ENCODE measurements at regions not wholly inside any gene's neighbourhood (a gene's known extent, or its start where the extent isn't known, plus 50 kb on each side); places are given as distances from the start of the nearest gene placed in this dataset.
"Not testable (repeated sequence)": the region's sequence is repeated elsewhere in the genome, so short reads cannot be mapped to it uniquely, and the experiment has no call there.

DNA sequence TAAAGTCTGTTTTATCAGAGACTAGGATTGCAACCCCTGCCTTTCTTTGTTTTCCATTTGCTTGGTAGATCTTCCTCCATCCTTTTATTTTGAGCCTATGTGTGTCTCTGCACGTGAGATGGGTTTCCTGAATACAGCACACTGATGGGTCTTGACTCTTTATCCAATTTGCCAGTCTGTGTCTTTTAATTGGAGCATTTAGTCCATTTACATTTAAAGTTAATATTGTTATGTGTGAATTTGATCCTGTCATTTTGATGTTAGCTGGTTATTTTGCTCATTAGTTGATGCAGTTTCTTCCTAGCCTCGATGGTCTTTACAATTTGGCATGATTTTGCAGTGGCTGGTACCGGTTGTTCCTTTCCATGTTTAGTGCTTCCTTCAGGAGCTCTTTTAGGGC, 141.7 kb downstream of the EHF start:
- H3K4me3 ChIP-seq, H3K27ac ChIP-seq: not testable (repeated sequence)

DNA sequence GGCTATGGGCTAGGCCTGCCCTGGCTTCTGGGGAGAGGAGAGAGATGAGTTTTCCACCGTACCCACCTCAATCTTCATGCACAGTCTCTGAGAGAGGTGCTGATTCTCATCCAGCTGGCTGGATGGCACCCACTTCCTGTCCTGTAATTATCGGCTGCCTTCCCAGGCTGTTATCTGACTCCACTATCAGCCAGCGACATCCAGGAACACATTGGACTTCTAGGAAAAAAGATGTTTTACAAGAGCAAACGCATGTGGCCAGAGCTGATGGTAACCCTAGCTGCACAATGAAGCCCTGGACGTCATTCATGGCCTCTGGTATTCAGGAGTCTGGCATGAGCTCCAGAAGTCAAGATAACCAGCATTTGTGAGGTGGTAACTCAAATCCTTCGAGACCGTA, 137.4 kb downstream of the EHF start:
- Histone ChIP-seq H3K27ac (no peak overlapping the region), H3K4me3 (no peak overlapping the region)

DNA sequence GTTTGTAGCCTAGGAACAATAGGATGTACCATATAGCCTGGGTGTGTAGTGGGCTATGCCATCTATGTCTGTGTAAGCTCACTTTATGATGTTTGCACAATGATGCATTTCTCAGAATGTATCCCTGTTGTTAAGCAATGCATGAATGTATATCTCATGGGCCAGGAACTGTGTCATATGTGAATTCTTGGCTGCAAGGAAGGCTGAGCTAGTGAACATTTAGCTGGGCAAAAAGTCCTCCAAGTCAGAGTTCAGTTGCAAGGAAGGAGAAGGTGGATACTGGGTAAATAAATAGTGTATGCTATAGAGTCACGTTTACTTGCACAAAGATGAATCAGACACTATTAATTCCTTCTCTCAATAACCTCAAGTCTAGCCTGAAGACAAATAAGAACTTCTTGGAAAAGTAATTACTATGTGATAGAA, 136.1 kb downstream of the EHF start:
- no peak overlapping the region for H3K27ac ChIP-seq
- H3K4me3 ChIP-seq = no peak overlapping the region

DNA sequence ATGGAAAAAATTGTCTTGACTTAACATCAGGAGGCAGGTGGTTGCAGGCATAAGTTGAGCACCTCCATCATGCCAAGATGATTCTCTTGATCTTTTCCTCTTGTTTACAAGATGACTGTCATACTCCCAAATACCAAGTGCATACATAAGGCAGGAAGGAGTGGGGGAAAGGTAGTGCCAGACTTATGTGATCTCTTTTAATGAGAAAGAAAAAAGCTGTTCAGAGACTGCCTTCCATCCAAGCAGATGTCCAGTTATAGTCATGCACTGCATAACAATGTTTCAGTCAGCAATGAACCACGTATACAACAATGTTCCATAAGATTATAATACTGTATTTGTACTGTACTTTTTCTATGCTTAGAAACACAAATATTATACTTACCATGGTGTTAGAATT, 135.7 kb downstream of the EHF start:
- no peak overlapping the region for H3K4me3 ChIP-seq

DNA sequence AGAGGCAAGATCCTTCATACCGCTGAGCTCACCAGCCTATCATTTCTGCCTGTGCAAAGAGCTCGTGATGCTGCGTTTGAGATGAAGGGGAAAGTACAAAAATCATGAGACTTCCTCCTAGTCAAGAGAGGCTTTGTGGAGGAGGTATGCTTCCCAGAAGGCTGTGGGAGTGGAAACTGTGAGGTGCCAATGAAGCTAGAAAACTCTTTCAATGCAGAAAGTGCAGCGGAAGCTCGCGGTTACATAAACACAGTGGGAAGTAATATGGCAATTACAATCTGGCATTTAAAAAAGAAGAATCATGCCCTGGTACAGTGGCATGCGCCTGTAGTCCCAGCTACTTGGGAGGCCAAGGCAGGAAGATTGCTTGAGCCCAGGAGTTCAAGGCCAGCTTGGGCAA, 134.8 kb downstream of the EHF start:
- H3K27ac ChIP-seq = peak overlapping the region in 1 of 21 experiments; percentile 67
- no peak overlapping the region for H3K4me3 ChIP-seq

More for the DNA sequence above, 135.7 kb downstream of the EHF start:
- no peak overlapping the region for H3K27ac ChIP-seq

DNA sequence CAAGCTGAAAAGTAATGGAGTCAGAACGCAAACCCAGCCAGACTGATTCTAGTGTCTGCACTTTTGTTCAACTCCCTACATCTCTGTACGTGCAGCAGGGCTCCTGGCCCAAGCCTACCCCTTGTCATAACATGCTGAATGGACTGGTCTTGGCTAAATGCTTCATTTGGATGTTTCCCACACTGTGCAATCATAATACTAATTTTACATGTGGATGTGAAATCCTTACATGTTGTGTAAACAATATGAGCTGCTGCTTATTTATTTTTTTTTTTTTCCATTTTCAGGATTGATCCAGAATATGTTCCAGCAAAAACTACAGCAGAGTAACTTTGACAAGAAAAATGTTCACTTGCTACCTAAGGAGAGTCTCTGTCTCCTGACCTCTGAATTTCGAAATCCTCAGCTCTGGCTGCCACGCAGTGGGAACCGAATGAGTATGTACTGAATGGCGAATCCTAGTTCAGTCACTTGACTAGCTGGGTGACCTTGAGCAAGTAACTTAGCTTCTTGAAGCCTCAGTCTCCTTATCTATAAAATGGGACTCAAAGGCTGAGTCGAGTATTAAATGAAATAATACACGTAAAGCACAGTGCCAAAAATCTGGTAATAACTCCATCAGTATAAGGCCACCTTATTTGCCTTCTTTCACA, 133.4 kb downstream of the EHF start:
- Histone ChIP-seq H3K4me3 (no peak overlapping the region), H3K27ac (peak overlapping the region in 2 of 21 experiments; percentile 3 to 4)

DNA sequence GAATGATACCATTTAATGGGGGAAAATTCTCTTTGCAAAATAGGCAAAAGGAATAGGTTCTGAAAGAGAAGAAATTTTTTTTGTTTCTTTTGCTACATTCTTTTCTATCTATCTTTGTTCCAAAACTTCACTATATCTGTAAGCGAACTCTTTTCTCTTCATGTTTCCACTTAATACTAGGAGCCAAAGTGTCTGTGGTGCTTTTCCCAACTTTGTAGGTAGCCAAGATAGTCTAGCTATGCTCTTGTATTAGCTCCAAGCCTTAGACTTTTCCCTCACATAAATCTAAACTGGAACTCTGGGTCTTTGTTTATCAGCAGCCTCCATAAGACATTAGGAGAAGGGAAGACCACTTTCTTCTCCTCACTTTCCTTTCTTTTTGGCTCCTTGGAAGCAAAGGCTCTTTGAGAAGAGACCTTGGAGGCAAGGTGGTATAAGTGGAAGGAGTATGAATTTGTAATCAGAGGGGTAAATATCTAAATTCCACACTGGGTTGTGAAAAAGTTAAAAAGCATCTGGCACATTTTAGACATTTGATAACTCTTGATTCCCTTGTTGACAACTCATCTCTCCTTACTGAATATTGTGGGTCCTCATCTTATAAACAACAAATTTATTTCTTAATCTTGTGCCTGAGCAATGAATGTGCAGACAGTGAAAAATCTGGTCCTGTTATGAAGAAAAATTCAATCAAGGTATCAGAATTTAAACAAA, 130.0 kb downstream of the EHF start:
- Histone ChIP-seq H3K27ac (peak overlapping the region in 11 of 21 experiments; percentile 1 to 73 (median 42)), H3K4me3 (no peak overlapping the region)

DNA sequence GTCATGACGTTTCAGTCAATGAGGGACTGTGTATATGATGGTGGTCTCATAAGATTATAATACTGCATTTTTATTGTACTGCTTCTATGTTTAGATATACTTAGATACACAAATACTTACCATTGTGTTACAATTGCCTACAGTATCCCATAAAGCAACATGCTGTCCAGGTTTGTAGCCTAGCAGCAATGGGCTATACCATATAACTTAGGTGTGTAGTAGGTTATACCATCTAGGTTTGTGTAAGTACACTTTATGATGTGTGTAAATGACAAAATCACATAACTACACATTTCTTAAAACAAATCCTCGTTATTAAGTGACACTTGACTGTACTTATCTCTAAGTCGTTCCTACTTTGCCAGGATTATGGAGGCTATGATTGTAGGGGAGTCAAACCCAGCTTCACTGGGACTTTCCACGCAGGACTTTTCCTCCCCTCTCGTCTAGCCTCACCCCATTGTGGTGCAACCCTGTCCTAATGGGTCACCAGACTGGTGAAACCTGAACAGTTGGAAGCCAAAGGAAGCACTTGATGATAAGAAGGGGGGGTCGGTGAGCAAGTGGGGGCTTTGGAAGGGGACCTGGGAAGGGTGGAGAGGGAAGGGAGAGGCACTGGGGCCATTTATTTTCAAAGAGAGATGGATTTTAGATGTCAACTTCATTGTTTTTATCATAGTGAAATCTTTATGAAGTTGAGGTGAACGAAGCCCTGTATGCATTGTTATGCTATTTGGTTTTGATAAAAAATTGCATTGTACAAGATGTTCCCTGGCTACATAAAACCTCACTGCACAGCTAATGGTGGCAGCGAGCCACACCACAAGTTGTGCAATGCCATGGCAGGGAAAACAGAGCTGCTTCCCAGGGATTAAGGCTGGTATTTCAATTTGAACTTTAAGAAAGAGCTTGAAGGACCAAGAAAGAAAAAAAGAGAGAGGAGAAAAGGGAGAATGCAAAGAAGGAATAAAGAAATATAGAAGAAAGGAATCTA, 129.1 kb downstream of the EHF start:
- Histone ChIP-seq H3K4me3 (no peak overlapping the region), H3K27ac (peak overlapping the region in 11 of 21 experiments; percentile 1 to 73 (median 42))

DNA sequence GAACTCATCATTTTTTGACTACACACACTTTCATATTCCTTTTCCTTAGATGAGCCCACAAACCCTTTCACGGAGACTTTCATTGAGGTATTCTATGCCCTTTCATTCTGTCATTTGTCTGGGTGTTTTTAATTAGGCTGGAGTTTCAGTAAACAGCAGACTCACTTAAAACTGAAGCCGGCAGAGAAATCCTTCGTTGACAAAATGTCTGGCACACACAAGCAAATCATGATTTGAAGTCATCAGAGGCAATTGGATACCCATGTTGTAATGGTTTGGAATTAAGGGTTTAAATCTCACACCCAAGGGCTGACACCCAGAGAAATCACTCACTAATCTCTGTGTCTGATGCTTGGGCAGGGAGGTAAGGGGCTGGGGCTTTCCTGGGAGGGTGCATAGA, 127.1 kb downstream of the EHF start:
- H3K4me3 ChIP-seq = no peak overlapping the region
- peak overlapping the region in 1 of 21 experiments; percentile 40 for H3K27ac ChIP-seq

DNA sequence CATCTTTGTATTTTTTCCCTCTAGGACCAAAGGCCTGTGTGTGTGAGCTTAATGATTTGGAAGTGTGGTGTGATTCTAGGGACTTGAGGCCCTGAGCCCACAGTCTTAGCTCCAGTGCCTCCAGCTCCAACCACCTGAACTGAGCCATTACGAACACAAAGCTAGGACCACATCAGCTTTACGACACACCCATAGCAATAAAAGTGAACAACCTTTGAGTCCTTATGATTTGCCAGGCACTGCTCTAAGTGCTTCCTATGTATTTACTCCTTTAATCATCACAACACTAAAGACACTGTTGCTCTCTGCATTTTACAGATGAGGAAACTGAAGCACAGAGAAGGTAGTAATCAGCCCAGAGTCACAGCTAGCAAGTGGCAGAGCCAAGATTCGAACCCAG, 126.4 kb downstream of the EHF start:
- Histone ChIP-seq H3K27ac (no peak overlapping the region), H3K4me3 (no peak overlapping the region)

DNA sequence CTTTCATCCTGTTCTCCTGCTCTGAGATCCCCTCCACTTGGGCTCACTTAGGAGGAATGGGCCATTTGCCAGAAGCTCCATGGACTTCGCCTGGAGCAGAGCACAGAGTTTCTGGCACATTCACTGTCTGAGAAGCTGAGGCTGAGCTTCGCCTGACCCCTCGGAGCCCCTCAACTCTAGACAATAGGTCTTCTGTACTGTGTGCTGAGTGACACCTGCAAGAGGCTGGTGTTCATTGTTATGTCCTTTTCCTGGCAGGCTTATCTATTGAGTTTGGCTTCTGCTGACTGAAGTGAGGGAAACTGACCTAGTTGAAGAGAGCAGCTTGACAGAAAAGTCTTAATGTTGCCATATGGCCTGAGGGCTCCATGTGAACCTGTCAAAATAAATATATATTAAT, 124.3 kb downstream of the EHF start:
- no peak overlapping the region for H3K4me3 ChIP-seq
- no peak overlapping the region for H3K27ac ChIP-seq

DNA sequence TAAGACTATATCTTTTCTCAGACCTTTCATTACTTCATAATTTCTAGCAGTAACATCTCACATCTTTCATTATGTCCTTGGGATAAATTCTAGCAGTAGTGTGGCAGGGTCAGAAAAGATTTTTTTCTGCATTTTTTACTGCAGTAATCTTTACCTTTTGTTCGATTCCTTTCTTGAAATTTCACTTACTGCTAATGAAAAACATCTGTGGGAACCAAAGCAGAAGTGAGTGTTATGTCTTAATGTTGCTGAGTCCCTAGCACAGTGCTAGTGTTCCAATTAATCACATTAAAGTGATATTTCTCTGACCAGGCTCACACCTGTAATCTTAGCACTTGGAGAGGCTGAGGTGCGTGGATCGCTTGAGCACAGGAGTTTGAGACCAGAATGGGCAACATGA, 123.6 kb downstream of the EHF start:
- no peak overlapping the region for H3K4me3 ChIP-seq
- no peak overlapping the region for H3K27ac ChIP-seq

DNA sequence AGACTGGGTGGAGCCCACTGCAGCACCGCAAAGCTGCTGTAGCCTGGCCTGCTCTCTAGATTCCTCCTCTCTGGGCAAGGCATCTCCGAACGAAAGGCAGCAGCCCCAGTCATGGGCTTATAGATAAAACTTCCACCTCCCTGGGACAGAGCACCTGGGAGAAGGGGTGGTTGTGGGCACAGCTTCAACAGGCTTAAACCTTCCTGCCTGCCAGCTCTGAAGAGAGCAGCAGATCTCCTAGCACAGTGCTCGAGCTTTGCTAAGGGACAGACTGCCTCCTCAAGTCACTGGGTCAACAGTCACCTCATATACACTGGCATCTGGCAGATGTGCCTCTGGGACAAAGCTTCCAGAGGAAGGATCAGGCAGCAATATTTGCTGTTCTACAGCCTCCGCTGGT, 117.3 kb downstream of the EHF start:
- Histone ChIP-seq H3K27ac (no peak overlapping the region), H3K4me3 (no peak overlapping the region)

DNA sequence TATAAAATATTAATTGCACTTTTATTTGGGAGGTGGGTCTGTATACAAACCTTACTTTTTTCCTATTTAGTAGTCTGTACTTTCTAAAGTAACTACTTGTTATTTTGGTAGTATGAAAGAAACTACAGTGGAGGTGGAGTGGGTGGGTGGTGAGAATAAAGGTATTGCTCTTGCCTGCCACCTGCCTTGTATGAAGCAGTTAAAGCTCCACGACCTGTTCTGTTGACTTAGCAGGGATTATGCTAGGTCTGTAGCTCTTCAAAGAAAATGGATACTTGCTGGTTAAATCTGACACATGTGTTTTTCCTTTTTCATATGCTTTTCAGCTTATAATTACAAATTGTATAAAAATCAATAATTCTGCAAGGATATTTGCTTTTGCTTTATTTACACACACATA, 111.9 kb downstream of the EHF start:
- Histone ChIP-seq H3K4me3 (no peak overlapping the region), H3K27ac (no peak overlapping the region)

DNA sequence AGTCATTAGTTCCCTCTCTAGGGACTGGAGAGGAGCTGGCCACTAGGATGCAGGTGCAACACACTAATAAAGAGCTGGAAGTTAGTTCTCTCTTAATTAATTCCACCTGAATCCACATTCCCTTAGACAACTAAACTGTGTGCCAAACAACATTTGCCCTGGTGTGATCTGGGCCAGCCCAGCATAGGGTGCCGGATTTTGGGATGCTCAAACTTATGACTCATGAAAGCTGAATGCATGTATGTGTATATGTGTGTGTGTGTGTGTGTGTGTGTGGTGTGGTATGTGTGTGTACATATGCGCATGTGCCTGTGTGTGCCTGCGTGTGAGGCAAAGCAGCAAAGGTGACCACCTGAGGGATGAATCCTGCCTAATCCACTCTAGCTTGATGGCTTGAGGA, 110.7 kb downstream of the EHF start:
- H3K27ac ChIP-seq = no peak overlapping the region
- H3K4me3 ChIP-seq = no peak overlapping the region

DNA sequence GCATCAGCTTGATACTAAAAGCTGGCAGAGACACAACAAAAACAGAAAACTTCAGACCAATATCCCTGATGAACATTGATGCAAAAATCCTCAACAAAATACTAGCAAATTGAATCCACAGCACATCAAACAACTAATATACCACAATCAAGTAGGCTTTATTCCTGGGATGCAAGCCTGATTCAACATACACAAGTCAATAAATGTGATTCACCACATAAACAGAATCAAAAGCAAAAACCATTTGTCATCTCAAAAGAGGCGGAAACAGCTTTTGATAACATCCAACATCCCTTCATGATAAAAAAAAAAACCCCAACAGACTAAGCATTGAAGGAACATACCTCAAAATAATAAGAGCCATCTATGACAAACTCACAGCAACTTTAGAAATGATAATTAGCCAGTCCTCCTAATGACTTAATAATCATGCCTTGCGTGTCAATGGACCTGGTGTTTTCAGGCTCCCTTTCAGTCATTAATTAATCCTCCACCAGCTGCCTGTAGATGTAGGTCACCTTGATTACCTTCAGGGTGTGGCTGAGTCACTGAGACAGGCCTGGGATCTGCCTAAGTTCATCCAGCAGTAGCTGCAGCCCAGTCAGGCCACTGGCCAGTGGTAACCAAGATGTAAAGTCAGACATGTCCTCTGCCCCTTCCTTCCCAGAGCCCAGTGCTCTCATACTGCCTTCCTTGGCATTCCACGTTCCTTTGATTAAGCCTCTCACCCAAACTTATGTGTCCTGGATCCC, 109.8 kb downstream of the EHF start:
- H3K27ac ChIP-seq = no peak overlapping the region
- H3K4me3 ChIP-seq = no peak overlapping the region

DNA sequence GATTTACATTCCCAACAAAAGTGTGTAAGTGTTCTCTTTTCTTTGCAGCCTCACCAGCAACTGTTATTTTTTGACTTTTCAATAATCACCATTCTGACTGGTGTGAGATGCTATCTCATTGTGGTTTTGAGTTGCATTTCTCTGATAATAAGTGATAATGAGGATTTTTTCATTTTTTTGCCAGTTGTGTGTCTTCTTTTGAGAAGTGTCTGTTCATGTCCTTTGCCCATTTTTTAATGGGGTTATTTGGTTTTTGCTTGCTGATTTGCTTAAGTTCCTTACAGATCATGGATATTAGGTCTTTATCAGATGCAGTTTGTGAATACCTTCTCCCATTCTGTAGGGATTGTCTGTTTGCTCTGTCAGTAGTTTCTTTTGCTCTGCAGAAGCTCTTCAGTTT, 107.7 kb downstream of the EHF start:
- Histone ChIP-seq H3K4me3 (no peak overlapping the region), H3K27ac (no peak overlapping the region)

DNA sequence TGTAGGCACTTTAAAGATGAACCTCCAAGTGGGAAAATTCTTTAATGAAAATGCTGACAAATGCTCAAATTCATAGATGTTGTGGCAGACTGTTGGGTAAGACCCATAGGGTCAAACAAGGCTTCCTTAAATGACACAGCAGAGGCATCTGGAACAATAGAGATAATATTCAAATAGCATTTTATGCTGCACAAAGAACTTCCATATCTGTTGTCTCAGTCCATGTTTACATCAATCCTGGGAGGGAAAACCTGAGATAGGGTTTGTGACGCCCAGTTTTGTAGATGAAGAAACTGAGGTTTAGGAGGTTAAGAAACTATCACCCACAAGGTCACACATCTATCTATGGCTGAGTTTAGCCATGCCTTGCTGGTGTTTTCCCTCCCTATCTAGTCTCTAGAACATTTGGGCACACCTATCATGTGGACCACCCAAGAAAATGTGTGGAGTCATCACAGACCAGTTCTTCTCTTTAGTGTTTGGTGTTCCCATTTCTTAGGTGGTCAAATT, 106.4 kb downstream of the EHF start:
- Histone ChIP-seq H3K4me3 (no peak overlapping the region), H3K27ac (no peak overlapping the region)

DNA sequence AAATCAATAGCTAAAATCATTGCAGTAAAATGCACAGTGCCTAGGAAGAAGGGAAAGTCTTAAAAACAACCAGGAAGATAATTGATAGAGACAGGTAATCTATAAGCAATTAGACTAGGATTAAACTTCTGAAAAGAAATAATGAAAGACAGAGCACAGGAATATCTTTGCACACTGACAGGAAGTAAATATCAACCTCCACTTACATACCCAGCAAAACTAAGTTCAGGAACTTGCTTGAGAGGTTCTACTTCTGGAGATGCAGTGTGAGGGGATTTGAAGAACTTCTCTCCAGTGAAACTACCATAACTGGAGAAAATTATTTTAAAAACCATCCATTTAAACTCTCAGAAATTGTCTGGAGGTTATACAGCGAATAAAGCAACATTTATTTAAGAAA, 104.1 kb downstream of the EHF start:
- no peak overlapping the region for H3K4me3 ChIP-seq
- H3K27ac ChIP-seq = no peak overlapping the region

DNA sequence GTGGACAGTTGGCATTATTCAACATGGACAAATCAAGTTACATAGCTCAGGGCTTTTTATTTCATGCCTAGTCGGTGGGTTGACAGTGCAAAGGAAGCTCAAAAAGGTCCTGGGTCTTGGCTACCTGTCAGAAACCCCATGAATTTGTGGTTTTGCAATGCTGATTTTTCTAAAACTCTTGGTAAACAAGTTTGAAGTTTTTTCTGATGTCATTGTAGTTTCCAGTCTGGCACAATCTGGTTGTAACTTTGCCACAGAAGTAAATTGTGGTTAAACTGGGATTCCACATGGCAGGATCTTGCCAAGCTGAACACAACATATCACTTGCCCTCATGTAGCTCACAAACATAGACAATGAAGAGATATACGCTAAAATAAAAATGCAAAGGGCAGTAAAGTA, 100.8 kb downstream of the EHF start:
- no peak overlapping the region for H3K4me3 ChIP-seq

More for the DNA sequence above, 100.8 kb downstream of the EHF start:
- no peak overlapping the region for H3K27ac ChIP-seq

All from skin epidermis (tissue), 12 donors.